HTR-8/SVneo (cell line): ENCODE measurements at regions not wholly inside any gene's neighbourhood (a gene's known extent, or its start where the extent isn't known, plus 50 kb on each side); places are given as distances from the start of the nearest gene placed in this dataset.
"Not testable (repeated sequence)": the region's sequence is repeated elsewhere in the genome, so short reads cannot be mapped to it uniquely, and the experiment has no call there.

Experiments
- DNase-seq: peaks from one replicate; pipeline ENCODE4 v3.0.0; 2011; ENCODE audit warnings: low spot score, mixed read lengths; ENCODE audit not compliant: insufficient read length
- FAIRE-seq: peaks from 2 replicates; lab custom pipeline; 2011; peaks lifted over from hg19 to GRCh38; lab: Jason Lieb, UNC

DNA sequence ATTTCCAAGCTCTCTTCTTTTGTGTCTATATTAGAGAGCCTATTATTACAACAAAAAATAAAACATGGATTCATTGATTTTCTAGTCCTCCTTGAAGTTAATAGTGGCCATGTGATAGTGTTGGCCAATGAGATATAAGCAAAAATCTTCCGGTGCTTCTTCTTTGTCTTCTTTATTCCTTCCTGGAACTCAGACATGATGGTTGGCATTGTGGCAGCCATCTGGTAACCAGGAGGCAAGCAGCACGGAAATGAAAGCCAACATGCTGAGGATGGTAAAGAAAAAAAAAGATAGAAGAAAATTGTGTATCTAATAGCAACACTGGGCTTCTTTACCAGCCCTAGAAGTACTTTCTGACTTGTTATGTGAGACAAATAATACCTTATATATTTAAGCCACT, 50.8 kb upstream of the SEL1L start:
- FAIRE-seq (no peak), DNase-seq (no peak)

DNA sequence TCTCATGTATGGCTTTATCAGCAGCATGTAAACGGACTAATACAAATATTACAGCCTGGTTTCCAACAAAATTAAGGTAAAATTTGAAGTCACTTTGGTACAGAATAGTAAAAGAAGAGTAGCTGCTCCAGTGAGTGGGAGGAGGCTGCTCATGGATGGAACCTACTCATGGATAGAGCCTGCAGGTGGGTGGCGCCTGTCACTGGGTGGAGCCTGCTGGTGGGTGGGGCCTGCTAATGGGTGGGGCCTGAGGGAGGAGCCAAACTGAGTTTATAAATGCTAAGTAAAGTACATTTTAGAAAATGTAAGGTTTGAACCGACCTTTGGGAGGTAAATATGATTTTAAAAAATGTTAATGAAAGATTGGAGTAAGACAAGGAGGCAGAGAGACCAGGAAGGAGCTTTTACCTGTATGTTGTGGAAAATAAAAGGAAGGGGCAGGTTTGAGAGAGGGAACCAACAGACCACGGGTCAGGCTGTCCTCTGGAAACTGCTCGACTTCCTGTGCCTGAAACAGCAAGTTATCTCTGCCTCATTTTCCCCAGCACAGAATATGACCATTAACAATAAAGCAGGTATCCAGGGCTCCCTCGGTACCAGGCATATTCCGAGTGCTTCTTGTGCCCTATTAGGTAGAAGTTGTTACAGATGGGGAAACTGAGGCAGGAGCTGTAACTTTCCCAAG, 55.9 kb upstream of the SEL1L start:
- no peak for DNase-seq
- FAIRE-seq: no peak

DNA sequence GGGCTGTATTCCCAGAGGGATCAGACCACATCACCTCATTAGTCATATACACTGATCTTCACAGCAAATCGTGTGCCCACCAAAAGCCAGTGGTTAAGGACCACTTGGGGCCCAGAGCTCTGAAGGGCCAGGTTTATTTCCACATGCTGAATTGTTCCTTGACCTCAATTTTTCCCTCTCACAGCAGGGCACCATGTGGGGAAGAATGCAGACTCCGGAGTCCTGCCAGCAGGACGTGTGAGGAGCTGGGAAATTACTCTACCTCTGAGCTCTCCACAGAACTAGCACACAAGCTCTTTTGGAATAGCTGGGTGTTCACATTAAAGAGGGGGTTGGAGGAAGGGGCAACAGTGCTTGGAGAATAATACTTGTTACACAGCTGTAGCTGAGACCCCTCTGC, 57.6 kb upstream of the SEL1L start:
- no peak for DNase-seq
- FAIRE-seq: no peak

DNA sequence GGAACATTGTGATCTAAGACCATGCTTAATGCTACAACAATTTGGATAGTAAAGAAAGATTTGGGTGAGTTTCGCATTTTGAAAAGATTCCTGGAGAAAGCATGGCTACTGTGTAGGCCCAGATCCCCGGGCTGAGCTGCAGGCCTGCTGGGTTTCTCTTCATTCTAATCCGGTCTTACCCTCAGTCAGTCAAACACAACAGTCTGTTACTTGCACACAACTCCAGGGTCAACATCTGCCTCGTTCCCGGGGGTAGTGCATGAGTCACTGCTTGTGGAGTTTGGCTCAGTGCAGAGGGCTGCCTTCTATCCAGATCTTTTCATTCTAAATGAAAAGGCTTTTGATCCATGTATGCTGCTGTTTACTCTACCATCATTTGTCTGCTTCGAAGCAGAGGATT, 60.4 kb upstream of the SEL1L start:
- DNase-seq (peak; percentile 5), FAIRE-seq (peak; percentile 36)

DNA sequence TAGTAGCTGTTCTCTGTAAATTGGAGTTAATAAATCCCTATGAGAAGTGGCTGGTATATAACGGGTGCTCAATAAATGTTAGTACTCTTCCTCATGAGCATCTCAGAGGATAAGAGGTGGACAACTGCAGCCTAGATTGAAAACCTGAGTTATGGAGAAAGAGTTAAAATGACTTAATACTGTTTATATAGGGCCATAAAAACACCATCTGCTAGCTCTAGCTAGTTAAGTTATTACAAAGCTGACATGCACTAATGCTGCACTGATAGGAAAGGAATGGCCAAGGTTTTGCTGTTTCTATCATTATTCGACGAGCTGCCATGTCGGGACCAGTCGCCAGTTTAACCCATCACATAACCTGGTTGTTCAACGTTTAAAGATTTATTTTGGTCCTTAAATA, 72.0 kb upstream of the SEL1L start:
- FAIRE-seq (no peak), DNase-seq (no peak)

DNA sequence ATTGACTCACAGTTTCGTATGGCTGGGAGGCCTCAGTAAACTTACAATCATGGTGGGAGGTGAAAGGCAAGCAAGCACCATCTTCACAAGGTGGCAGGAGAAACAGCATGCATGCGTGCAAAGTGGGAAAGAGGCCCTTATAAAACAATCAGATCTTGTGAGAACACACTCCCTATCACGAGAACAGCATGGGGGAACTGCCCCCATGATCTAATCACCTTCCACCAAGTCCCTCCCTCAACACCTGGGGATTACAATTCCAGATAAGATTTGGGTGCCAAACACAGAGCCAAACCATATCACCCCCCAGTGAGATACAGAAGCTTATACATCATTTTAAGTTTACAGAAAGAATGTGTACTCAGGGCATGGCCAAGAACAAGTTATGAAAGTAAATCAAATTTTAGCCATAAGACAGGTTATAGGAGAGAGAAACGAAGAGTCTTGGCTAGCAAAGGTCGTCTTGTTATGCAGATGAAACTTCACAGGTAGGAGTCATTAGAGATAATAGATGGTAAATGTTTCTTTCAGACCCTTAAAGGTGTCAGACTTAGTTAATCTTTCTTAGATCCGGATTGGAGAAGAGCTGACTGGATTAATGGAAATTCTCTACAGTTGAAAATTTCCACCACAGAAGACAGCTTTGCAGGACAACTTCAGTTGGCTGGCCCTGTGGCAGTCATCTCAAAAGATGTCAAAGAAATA, 79.8 kb upstream of the SEL1L start:
- DNase-seq: no peak
- FAIRE-seq: no peak

DNA sequence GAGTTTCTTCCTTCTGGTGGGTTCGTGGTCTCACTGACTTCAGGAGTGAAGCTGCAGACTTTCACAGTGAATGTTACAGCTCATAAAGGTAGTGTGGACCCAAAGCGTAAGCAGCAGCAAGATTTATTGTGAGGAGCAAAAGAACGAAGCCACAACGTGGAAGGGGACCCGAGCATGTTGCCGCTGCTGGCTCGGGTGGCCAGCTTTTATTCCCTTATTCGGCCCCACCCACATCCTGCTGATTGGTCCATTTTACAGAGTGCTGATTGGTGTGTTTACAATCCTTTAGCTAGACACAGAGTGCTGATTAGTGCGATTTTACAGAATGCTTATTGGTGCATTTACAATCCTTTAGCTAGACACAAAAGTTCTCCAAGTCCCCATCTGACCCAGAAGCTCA, 80.6 kb upstream of the SEL1L start:
- FAIRE-seq: not testable (repeated sequence)

DNA sequence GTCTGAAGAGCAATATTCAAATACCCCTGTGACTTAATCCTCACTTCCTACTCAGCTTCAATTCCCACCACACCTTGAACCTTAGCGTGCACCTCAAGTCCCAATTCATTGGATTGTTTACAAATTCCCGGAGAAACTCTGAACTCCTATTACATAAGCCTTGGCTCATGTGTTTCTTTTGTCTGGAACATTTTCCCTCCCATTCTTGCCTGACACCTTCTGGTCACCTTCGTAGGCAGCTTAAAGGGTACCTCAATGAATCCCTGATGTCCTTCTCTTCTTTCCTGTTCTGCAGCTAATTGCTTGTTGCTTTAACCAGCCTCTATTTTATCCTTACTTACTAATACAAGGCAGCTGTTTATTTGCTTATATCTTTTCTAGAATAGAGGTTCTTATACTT, 85.0 kb upstream of the SEL1L start:
- DNase-seq (no peak), FAIRE-seq (no peak)

More for the DNA sequence above, 80.6 kb upstream of the SEL1L start:
- DNase-seq: not testable (repeated sequence)

DNA sequence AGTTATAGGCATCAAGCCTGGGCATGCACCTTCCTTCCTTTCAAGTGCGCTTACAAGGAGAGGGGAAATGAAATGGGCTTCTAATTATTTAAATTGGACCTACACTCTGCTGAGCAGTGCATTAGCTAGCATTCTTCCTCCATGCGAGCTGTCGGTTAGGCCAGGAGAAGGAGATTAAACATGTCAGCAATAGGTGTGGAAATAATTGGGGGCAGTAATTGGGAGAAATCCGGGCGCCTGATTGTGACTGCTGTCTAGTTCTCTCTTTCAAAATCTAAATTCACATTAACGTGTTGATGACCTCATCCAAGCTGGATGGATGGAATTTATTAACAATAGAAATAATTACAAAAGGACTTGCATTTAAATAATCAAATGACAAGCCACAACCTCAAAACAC, 86.2 kb upstream of the SEL1L start:
- no peak for FAIRE-seq

DNA sequence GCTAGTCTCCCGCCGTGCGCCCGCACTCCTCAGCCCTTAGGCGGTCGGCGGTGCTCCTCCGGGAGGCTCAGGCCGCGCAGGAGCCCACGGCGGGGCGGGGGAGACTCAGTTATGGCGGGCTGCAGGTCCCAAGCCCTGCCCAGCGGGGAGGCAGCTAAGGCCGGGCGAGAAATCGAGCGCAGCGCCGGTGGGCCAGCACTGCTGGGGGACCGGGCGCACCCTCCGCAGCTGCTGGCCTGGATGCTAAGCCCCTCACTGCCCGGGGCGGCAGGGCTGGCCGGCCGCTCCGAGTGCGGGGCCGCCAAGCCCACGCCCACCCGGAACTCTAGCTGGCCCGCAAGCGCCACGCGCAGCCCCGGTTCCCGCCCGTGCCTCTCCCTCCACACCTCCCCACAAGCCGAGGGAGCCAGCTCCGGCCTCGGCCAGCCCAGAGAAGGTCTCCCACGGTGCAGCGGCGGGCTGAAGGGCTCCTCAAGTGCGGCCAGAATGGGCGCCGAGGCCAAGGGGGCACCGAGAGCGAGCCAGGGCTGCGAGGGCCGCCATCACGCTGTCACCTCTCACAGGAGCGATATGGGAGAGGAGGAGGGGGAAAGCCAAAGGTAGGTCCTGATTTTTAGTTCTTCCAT, 90.2 kb upstream of the SEL1L start:
- not testable (repeated sequence) for DNase-seq, FAIRE-seq

More for the DNA sequence above, 86.2 kb upstream of the SEL1L start:
- DNase-seq: no peak

DNA sequence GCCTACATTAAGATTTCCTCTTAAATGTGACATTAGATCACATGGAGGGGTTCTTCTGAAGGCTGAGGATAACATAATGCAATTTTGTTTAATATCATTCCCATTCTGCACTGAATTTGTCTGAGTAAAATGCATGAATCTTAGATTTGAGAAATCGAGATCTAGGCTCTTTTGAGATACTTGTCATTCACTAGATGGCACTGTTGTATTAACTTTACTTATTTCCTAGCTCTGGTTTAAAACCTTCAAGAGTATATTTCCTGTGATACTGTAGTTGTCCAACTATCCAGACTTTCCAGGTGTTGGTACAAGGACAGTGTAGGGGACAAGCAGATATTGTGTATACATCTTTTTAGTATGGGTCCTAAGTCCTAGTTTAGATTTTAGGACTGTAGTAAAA, 91.7 kb upstream of the SEL1L start:
- FAIRE-seq: no peak

DNA sequence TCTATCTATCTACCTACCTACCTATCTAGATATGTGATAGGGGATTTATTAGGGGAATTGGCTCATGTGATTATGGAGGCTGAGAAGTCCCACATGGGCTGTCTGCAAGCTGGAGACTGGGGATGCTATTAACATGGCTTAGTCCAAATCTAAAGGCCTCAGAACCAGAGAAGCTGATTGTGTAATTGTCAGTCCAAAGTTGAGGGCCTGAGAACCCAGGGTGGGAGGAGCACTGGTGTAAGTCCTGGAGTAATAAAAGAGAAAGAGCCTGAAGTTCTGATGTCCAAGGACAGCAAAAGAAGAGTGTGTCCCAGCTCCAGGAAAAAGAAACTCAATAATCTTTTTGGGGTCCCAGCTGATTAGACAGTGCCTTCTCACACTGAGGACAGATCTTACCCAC, 98.5 kb upstream of the SEL1L start:
- DNase-seq (no peak), FAIRE-seq (no peak)

More for the DNA sequence above, 91.7 kb upstream of the SEL1L start:
- peak; percentile 36 for DNase-seq

DNA sequence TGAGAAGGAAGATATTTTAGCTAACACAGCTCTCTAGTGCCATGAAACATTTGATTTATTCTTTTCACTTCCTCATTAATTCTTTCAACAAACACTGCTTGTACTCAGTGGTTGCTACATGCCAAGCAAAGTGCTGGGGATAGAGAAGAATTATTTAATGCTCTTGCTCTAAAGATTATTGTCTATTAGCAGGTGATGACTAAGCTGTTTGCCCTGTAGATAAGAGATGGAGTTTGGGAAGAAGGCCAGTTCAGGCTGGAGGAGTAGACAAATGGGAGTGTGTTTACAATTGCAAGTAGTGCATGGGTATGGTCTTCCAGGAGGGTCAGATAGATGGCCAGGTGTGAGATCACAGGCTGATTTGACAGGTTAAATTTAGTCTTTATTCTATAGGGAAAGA, 99.8 kb upstream of the SEL1L start:
- DNase-seq (no peak), FAIRE-seq (no peak)

DNA sequence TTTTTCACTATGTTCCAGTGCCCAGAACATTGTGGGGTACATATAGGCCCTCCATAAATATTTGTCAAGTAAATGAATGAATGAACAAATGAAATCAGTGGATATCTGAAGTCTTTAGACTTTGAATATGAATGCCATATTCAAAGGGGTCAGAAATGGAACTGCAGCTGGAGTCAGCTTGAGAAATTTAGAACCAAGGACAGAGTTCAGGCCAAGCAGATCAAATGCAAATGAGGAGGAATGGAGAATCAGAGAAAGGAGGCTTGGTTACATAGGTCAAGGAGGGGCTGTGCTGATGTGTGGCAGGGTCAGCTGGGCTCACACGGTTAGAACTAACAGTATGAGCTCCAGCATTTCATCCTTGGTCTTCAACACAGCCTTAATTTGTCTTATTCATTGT, 104.0 kb upstream of the SEL1L start:
- no peak for FAIRE-seq
- no peak for DNase-seq

DNA sequence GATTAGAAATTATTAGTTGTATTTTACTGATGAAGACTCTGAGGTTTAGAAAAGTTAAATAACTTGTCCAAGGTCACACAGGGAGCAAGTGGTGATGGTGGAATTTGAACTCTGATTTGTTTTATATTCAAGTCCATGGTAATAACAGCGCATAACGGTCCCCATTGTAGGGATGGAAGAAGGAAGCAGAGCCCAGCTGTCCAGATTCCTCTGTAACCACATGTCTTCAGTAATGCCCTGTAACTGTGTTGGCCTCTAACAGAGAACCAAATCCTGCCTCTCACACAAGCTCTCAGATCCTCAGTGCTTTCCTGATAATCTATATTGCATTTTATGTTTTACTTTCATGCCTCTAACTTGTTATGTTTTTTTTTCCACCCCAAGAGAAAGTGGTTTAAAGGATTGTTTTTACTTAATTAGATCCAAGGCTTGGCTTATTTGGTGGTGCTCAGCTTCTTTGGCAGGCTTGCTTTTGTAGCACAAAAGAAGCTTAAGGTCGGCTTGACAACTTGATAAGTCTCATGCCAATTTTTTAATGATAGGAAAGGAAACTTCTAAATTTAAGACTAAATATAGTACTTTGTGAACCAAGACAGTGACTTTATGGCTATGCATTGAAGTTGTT, 105.1 kb upstream of the SEL1L start:
- FAIRE-seq (no peak), DNase-seq (no peak)

DNA sequence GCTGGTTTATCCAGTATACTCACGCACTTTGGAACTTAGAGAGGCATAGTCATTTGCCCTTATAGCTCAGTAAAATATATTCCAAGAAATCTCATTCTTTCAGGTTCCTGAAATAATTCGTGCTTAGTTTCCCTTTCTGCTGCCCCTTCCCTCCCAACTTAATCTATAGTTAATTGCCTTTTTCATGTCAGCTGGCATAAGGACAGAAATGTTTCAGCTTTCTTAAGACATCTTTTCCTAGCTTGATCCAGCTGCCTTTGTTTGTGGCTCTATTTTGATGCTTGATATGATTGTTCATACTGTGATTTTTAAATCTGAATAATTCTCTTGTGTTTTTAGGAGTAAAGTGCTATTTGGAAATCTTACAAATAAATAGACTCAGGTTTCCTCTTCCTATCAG, 120.0 kb upstream of the SEL1L start:
- FAIRE-seq: no peak
- DNase-seq: no peak

DNA sequence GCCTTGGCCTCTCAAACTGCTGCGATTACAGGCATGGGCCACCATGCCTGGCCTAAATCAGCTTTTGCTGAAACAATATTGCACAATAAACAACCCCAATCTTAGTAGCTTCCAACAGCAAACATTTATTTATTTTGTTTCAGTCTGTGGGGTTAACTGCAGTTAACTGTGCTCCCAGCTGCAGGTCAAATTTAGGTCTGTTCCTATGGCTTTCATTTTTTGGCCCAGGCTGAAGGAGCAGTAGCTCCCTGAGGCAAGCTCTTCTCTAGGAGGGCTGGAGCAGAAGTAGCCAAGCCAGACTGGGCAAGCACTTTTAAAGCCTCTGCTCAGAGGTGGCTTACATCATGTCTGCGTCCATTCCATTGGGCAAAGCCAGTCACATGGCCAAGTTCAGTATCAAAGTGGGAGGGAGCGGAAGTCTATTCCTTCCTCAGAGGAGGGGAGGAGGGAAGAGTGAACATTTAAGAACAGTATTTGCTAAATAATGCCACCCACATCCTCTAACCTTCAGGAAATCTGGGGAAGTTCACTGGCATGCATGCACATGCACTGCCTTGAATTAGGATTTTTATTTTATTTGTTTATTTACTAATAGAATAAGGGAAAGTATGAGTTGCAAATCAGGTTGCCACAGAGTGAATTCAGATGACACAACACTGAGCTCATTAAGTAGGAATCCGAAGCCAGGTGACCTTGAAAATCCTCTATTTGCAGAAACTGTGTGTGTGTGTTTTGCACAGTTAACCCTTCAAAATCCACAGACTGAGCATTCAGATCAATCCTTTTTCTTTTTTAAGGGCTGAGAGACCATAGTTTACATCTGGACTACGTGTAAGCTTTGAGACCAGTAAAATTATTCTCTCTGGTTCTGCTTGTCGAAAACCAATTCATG, 122.0 kb upstream of the SEL1L start:
- FAIRE-seq (peak; percentile 26), DNase-seq (peak; percentile 12)

DNA sequence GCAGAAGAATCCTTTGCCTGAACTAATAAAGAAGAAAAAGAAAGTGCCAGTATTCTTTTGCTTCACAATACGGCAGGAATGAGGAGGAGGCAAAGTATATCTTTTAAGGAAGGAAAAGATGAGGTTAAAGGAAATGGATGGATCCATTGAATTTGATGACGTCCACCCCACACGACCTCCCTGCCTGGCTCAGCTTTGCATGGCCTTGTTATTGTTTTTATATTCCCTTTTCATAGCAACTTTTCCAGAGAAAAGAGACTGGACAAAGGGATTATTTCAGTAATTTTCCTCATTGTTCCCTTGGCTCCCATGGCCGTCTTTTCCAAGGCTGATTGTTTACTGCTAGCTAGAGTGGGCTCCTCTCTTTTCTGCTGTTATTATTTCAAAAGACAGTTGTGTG, 123.2 kb upstream of the SEL1L start:
- FAIRE-seq: no peak
- no peak for DNase-seq

DNA sequence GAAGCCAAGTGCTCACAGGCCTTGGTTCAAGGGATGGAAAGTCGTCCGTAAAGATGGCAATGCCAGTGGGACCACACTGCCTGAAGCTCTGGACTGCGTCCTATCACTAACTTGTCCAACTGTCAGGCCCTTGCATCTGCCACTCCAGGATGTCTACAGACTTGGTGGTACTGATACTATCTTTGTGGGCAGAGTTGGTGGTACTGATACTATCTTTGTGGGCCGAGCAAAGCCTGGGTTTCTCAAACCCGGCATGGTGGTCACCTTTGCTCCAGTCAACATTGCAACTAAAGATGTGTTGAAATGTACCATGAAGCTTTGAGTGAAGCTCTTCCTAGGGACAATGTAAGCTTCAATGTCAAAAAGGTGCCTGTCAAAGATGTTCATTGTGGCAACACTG, 128.4 kb upstream of the SEL1L start:
- no peak for FAIRE-seq
- no peak for DNase-seq

DNA sequence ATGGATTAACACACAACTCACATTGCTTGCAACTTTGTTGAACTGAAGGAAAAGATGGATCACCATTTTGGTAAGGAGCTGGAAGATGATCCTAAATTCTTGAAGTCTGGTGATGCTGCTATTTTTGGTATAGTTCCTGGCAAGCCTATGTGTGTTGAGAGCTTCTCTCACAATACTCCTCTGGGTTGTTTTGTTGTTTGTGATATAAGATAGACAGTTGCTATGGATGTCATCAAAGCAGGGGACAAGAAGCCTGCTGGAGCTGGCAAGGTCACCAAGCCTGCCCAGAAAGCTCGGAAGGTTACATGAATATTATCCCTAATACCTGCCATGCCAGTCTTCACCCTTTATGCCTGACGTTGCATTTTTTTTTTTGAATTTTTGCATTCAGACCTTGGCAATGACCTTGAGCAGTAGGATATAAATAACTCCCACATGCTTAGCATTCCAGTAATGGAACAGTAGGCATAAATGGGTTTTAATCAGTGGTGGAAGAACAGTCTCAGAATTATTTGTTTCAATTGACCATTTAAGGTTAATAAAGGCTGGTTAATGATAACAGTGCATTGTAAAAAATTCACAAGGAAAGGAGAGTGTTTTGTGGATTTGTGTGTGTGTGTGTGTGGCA, 129.0 kb upstream of the SEL1L start:
- no peak for DNase-seq
- FAIRE-seq: no peak
